Activated naive CD8-positive, alpha-beta T cell treated with anti-CD3 and anti-CD28 coated beads, Interleukin-2, amount 50 U/mL, for 24 hours (primary cell): ENCODE measurements at regions not wholly inside any gene's neighbourhood (a gene's known extent, or its start where the extent isn't known, plus 50 kb on each side); places are given as distances from the start of the nearest gene placed in this dataset.
"Not testable (repeated sequence)": the region's sequence is repeated elsewhere in the genome, so short reads cannot be mapped to it uniquely, and the experiment has no call there.

Source experiments
- ATAC-seq: fragments of 150-1000 bp; cut with Tn5 transposase; one replicate; pipeline ENCODE4 v1.10.0; 2021
- DNase-seq: peaks from one replicate; pipeline ENCODE4 v3.0.0; 2021
- H3K27ac Mint-ChIP-seq: one replicate; pipeline ENCODE4 v1.8.0; 2021; ENCODE audit warnings: mild to moderate bottlenecking, mixed read lengths
- H3K27me3 Mint-ChIP-seq: one replicate; pipeline ENCODE4 v1.8.0; 2021; ENCODE audit warnings: mixed read lengths
- H3K36me3 Mint-ChIP-seq: one replicate; pipeline ENCODE4 v1.8.0; 2021; ENCODE audit warnings: low read depth, mixed read lengths
- H3K4me1 Mint-ChIP-seq: one replicate; pipeline ENCODE4 v1.8.0; 2021; ENCODE audit warnings: mixed read lengths
- H3K4me3 Mint-ChIP-seq: one replicate; pipeline ENCODE4 v1.8.0; 2021; ENCODE audit warnings: mild to moderate bottlenecking, moderate library complexity, mixed read lengths
- H3K9me3 Mint-ChIP-seq: one replicate; pipeline ENCODE4 v1.8.0; 2021; ENCODE audit warnings: mixed read lengths

DNA sequence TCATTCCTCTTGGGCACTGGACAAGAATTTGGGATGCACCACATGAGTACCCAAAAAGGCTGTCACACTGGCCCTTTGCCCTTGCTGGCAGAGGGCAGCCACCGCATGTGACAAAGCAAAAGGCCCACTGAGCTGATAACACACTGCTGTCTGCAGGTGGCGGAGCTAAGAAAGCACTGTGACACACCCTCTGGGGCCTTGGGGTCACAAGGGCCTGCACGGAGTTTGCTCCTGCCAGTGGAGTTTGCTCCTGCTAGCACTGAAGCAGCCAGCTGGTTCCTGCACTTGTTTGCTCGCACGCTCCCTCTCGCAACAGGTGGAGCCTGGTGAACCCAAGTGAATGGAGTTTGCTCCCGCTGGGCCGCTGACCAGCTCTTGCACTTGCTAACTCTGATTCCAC, 132.6 kb downstream of the LCA5 start:
- DNase-seq = no peak
- Mint-ChIP-seq H3K27ac (no peak overlapping the region), H3K9me3 (no peaks in the 10 kb centered on the region), H3K4me1 (no peaks in the 10 kb centered on the region), H3K4me3 (no peak overlapping the region), H3K27me3 (no peaks in the 10 kb centered on the region), H3K36me3 (no peaks in the 10 kb centered on the region)
- no peak for ATAC-seq

DNA sequence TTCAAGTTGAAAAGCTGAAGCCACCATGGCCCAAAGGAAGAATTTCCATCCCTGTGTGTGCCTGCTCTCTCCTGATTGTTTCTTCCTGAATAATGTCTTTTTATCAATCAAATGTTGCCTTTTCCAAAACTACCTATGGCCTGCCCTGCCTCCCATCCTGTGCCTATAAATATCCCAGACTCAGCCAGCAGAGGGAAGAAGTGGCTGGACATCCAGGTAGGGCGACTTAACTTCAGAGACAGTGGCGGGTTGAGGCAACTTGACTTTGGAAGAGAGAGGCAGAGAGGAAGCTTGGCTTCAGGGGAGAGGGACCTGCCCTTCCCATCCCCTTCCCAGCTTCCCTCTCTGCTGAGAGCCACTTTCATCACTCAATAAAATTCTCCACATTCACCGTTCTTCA, 133.0 kb downstream of the LCA5 start:
- H3K27me3 Mint-ChIP-seq = no peaks in the 10 kb centered on the region
- H3K27ac Mint-ChIP-seq = no peak overlapping the region
- no peak overlapping the region for H3K4me3 Mint-ChIP-seq
- H3K9me3 Mint-ChIP-seq = no peaks in the 10 kb centered on the region
- H3K4me1 Mint-ChIP-seq = no peaks in the 10 kb centered on the region
- H3K36me3 Mint-ChIP-seq = no peaks in the 10 kb centered on the region
- no peak for ATAC-seq
- DNase-seq = no peak

DNA sequence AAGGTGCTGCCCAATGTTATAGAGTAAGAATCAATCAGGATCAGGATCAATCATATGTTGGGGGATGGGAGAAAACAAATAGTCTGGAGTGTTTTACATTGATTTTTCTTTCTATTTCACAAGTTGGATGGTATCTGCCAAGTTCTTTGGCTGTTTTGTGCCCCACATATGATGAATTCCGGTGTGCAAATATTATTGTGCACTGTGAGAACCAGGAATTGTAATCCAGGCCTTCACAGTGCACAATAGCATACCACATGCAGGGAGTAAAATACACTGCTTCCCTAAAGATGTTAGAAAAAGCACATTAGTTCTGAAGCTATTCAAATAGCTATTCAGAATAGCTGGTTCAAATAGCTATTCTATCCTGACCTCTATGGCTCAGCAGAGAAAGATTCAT, 133.7 kb downstream of the LCA5 start:
- no peak for DNase-seq
- Mint-ChIP-seq H3K4me1 (no peaks in the 10 kb centered on the region), H3K27ac (no peak overlapping the region), H3K4me3 (no peak overlapping the region), H3K36me3 (no peaks in the 10 kb centered on the region), H3K27me3 (no peaks in the 10 kb centered on the region), H3K9me3 (no peaks in the 10 kb centered on the region)
- no peak for ATAC-seq

DNA sequence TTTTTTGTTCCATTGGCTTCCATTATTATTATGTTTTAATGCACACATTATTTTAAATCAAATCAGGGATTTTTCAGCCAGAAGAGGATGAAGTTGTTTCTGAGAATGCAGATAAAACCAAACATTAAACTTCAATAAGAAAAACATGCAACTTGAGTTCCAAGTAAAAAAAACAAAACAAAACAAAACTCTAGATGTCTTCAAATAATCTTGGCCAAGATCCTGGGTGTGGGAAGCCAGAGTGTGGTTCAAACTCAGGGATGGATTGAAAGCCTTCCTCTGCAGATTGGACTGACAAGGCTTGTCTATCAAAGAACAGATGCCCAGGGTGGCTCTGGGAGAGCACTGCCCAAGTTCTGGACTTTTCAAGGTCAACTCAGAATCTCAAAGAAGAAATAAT, 134.1 kb downstream of the LCA5 start:
- Mint-ChIP-seq H3K27me3 (no peaks in the 10 kb centered on the region), H3K9me3 (peaks cover 4% of the 10 kb centered on the region), H3K27ac (no peak overlapping the region), H3K4me3 (no peak overlapping the region), H3K4me1 (no peaks in the 10 kb centered on the region), H3K36me3 (no peaks in the 10 kb centered on the region)
- DNase-seq (no peak), ATAC-seq (no peak)

DNA sequence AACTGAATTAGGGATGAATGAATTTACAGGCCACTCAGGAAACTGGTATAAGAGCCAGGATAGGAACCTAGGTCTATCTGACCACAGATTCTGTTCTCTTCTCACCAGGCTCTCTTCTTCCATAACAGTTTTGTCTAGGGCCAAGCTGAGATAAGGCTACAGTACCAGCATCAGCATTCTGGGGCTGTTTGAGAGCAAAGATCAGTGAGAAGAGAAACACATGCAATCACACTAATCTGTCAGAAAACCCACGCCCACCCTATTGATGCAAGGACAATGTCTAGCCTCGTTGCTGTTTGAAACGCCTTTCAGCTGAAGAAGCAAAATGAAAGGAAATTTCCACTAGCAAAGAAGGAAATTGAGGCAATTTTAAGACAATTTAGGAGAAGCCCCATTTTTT, 137.7 kb downstream of the LCA5 start:
- H3K27me3 Mint-ChIP-seq = no peaks in the 10 kb centered on the region

DNA sequence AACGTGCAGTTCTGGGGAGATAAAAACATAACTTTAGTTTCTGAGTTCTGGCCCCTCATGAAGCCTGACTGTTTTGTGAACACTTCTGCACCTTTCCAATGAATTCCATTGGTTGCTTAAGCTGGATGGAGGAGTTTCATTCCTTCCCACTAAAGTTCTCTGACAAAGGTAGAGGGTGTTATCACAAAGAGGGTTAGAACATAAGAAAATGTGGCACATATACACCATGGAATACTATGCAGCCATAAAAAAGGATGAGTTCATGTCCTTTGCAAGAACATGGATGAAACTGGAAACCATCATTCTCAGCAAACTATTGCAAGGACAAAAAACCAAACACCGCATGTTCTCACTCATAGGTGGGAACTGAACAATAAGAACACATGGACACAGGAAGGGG, 138.6 kb downstream of the LCA5 start:
- not testable (repeated sequence) for H3K36me3 Mint-ChIP-seq, H3K4me3 Mint-ChIP-seq, H3K9me3 Mint-ChIP-seq, ATAC-seq, DNase-seq, H3K27ac Mint-ChIP-seq, H3K27me3 Mint-ChIP-seq, H3K4me1 Mint-ChIP-seq

More for the DNA sequence above, 137.7 kb downstream of the LCA5 start:
- H3K9me3 Mint-ChIP-seq = peaks cover 4% of the 10 kb centered on the region
- no peak overlapping the region for H3K4me3 Mint-ChIP-seq
- DNase-seq (no peak), ATAC-seq (no peak)
- no peak overlapping the region for H3K27ac Mint-ChIP-seq
- H3K4me1 Mint-ChIP-seq = no peaks in the 10 kb centered on the region
- H3K36me3 Mint-ChIP-seq = no peaks in the 10 kb centered on the region

DNA sequence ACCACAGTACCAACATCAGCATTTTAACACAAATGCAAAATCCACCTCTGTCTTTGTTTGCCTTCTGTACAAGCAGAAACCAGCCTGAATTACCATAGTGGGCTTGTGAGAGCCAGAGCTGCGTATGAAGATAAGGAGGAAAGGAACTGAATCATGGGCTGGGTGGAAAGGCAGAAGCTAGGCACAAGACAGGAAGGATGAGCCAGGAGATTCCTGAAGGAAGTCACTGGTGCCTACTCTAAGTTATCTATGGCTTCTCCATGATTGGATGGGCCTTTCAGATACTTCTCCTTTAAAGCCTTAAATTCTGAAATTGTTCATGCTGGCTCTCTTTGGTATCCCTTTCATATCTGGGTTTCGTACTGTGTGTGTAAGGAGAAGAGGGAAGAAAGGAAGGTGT, 140.6 kb downstream of the LCA5 start:
- DNase-seq (no peak), ATAC-seq (no peak)
- H3K4me3 Mint-ChIP-seq = no peak overlapping the region
- H3K27me3 Mint-ChIP-seq = no peaks in the 10 kb centered on the region
- H3K4me1 Mint-ChIP-seq = no peaks in the 10 kb centered on the region
- peaks cover 9% of the 10 kb centered on the region for H3K9me3 Mint-ChIP-seq
- no peaks in the 10 kb centered on the region for H3K36me3 Mint-ChIP-seq
- H3K27ac Mint-ChIP-seq = no peak overlapping the region

DNA sequence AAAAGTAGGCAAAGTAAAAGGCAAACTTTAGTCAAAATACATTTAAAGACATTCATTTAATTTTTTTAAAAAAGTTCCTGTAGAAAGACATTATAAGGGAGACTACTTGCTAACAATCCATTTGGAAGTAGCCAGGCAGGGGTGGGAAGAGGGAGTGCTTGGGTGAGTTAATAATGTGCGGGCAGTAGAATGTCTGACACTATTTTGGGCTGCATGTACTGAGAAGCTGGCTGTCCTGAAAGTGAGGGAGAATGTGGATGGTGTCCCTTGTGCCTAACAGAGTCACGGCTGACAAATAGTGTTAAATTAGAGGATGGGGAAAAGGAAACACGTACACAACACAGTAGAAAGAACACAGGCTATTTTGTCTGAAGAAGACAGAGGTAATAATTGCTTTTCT, 142.5 kb downstream of the LCA5 start:
- no peak overlapping the region for H3K27ac Mint-ChIP-seq
- no peak for DNase-seq
- no peaks in the 10 kb centered on the region for H3K4me1 Mint-ChIP-seq
- no peak for ATAC-seq
- no peaks in the 10 kb centered on the region for H3K27me3 Mint-ChIP-seq
- no peak overlapping the region for H3K4me3 Mint-ChIP-seq
- peaks cover 9% of the 10 kb centered on the region for H3K9me3 Mint-ChIP-seq
- H3K36me3 Mint-ChIP-seq = no peaks in the 10 kb centered on the region

DNA sequence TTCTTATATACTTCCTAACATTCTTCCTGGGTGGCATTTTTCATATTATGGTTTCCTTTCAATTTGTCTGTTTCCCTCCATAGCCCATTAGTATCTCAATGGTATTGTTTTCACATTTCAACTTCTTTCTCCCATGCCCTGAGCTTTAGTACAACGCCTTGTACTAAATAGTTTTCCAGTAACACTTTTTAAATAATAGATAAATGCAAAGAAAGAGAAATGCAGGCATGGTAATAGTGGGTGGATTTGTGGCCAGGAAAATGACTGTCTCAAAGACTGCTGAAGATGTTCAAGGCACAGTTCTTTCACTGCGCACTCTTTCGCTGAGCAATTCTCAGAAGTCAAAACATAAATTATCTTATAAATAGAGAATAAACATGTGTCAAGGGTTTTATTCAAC, 145.1 kb downstream of the LCA5 start:
- no peak overlapping the region for H3K27ac Mint-ChIP-seq
- H3K4me3 Mint-ChIP-seq = no peak overlapping the region
- no peaks in the 10 kb centered on the region for H3K27me3 Mint-ChIP-seq
- peaks cover 8% of the 10 kb centered on the region for H3K9me3 Mint-ChIP-seq
- no peaks in the 10 kb centered on the region for H3K4me1 Mint-ChIP-seq
- DNase-seq (no peak), ATAC-seq (no peak)
- H3K36me3 Mint-ChIP-seq = no peaks in the 10 kb centered on the region

DNA sequence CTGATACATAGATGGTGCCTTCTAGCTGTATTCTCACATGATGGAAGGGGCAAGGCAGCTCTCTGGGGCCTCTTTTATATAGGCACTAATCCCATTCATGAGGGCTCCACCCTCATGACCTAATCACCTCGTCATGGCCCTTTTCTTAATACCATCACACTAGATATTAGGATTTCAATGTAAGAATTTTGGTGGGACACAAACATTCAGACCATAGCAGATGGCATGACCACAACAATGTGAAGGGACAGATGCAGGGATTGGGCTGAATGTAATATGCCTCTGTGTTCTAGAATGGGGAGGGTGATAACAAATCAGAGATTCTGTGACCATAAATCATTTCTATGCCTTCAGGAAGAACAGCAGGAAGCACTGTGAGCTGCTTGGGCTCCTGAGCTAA, 145.8 kb downstream of the LCA5 start:
- ATAC-seq = no peak
- no peak for DNase-seq
- Mint-ChIP-seq H3K27me3 (no peaks in the 10 kb centered on the region), H3K4me3 (no peak overlapping the region), H3K4me1 (no peaks in the 10 kb centered on the region), H3K9me3 (peaks cover 8% of the 10 kb centered on the region), H3K27ac (no peak overlapping the region), H3K36me3 (no peaks in the 10 kb centered on the region)

DNA sequence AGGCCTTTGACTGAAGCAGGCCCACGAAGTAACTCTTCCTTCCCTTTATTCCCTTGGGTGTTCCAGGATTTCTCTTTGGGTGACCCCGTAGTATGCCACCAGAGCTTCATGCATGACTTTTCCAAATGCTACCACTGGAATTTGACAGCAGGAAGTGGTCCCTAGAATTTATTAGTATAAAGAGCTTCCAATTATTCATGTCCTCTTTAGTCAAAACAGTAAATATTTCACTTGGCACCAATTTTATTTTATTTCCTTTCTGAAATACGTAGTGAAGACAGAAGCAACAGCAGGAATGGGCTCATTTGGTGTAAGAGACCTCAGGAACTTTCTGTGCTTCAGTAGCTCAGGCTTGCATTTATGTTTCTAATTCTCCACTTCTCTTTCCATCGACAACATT, 151.3 kb downstream of the LCA5 start:
- Mint-ChIP-seq H3K36me3 (no peaks in the 10 kb centered on the region), H3K27me3 (no peaks in the 10 kb centered on the region), H3K27ac (no peak overlapping the region), H3K9me3 (peaks cover 4% of the 10 kb centered on the region), H3K4me3 (no peak overlapping the region), H3K4me1 (no peaks in the 10 kb centered on the region)
- ATAC-seq (no peak), DNase-seq (no peak)

DNA sequence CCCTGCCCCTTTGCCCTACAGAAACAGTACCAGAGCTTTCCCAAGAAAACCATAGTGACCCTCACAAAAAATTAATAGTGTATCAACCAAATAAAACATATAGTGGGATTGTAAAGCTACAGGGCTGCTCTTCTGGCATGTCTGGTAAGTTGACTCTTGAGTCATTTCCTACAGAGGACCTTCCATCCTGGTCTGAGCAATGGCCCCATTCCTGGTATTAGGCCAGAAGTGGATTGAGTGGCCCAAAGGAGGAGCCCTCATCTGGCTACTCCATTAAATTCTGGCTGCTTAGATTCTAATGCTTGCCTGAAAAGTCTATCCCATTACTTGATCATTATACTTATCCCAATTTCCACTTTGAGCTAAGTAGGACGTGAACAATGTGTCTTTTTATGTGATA, 150.9 kb upstream of the HMGN3 start:
- peaks cover 4% of the 10 kb centered on the region for H3K9me3 Mint-ChIP-seq

DNA sequence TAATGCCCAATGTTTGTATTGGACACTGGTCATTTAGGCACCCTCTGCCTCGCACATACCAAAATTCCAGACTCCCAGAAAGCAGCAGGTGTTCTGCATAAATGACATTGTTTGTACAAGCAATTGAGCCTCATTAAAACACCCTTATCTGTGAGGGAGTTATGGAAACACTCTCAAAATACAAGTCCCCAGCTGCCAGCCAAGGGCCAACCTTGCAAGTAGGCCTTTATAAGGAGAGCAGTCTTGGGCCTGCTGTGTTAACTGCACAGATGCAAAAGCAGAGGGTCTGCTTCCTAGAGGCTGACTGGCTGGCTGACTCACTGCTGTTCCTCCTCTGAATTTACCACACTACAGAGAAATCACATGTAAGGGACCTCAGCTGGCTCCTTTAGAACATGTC, 150.4 kb upstream of the HMGN3 start:
- no peaks in the 10 kb centered on the region for H3K36me3 Mint-ChIP-seq
- H3K27ac Mint-ChIP-seq = no peak overlapping the region
- DNase-seq = no peak
- H3K9me3 Mint-ChIP-seq = peaks cover 4% of the 10 kb centered on the region
- no peak for ATAC-seq
- H3K27me3 Mint-ChIP-seq = no peaks in the 10 kb centered on the region
- no peak overlapping the region for H3K4me3 Mint-ChIP-seq
- no peaks in the 10 kb centered on the region for H3K4me1 Mint-ChIP-seq

More for the DNA sequence above, 150.9 kb upstream of the HMGN3 start:
- DNase-seq = no peak
- no peak for ATAC-seq
- Mint-ChIP-seq H3K4me3 (no peak overlapping the region), H3K27me3 (no peaks in the 10 kb centered on the region), H3K27ac (no peak overlapping the region), H3K4me1 (no peaks in the 10 kb centered on the region), H3K36me3 (no peaks in the 10 kb centered on the region)

DNA sequence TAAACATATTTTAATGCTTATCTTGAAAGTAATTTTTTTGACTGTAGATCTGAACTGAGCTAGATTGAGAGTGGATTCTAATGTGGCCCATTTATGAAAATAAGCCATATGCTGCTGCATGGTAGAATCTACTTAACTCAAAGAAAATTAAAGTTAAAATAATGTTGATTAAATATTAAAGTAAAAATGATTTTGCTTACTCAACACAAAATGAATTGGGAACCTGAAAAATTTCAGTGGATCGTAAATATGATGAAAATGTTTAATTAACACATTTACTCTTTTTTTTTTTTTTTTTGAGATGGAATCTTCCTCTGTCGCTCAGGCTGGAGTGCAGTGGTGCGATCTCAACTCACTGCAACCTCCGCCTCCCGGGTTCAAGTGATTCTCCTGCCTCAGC, 144.5 kb upstream of the HMGN3 start:
- Mint-ChIP-seq H3K27ac (no peak overlapping the region), H3K4me3 (no peak overlapping the region), H3K27me3 (no peaks in the 10 kb centered on the region), H3K9me3 (no peaks in the 10 kb centered on the region), H3K36me3 (no peaks in the 10 kb centered on the region), H3K4me1 (no peaks in the 10 kb centered on the region)
- ATAC-seq (no peak), DNase-seq (no peak)

DNA sequence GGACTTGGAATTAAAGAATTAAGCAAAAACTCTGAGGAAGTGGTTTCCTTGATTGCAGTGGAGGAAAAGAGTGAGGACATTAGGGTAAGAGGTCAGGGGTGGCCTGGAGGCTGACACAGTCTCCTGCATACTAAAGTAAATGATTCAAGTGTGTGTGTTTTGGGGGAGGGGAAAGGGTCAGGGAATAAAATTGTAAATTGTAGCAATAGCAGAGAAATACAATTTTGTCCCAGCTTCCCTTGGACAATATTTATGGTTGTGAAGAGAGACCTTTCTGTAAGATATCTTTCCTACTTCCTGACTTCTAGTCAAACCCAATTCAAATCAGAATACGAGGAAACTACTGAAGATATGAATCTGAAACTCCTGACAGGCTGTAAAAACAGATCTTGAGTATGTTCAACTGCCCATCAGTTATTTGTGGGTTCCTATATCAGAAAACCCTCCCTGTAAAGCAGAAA, 143.4 kb upstream of the HMGN3 start:
- H3K9me3 Mint-ChIP-seq = no peaks in the 10 kb centered on the region
- H3K4me3 Mint-ChIP-seq = no peak overlapping the region
- DNase-seq (no peak), ATAC-seq (no peak)
- H3K27ac Mint-ChIP-seq = no peak overlapping the region
- H3K27me3 Mint-ChIP-seq = peaks cover 5% of the 10 kb centered on the region
- no peaks in the 10 kb centered on the region for H3K4me1 Mint-ChIP-seq
- H3K36me3 Mint-ChIP-seq = no peaks in the 10 kb centered on the region

DNA sequence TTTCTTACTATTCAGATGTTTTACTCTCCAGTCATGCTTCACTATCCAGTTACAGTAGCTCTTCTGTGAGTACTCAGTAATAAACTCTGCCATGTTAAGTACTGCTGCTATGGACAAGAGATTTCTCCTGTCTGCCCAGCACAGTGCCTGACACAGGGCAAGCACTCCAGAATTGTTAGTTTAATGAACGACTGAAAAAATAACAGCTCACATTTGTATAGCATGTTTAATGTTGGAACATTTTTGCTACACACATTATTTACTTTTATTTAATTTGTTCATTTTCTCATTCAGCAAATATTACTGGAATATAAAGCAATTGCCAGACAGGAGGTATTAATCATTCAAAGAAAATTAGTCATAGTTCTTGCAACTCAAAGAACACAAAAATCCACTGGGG, 142.6 kb upstream of the HMGN3 start:
- Mint-ChIP-seq H3K27me3 (peaks cover 5% of the 10 kb centered on the region), H3K4me1 (no peaks in the 10 kb centered on the region), H3K9me3 (no peaks in the 10 kb centered on the region), H3K36me3 (no peaks in the 10 kb centered on the region), H3K4me3 (no peak overlapping the region), H3K27ac (no peak overlapping the region)
- DNase-seq (no peak), ATAC-seq (no peak)
